ENCODE measurements at regions not wholly inside any gene's neighbourhood (a gene's known extent, or its start where the extent isn't known, plus 50 kb on each side); places are given as distances from the start of the nearest gene placed in this dataset.

GRCh38 chr22:27302501-27302900, 499.1 kb downstream of the MN1 start:
- no peaks in the 10 kb centered on the region for H3K79me2 ChIP-seq (ENCODE audit: insufficient read depth, low read length)
- no peaks in the 10 kb centered on the region for H4K20me1 ChIP-seq (ENCODE audit: insufficient read depth, low read length)
- no peaks in the 10 kb centered on the region for H3F3A ChIP-seq (ENCODE audit: insufficient read depth, low read length)
- no peaks in the 10 kb centered on the region for H3K27me3 ChIP-seq (ENCODE audit: insufficient read depth, low read length)
- H3K9ac ChIP-seq (ENCODE audit: low read length) = no peak overlapping the region
- TF ChIP-seq EZH2 (IDR thresholded peaks at IDR 0.05; ENCODE audit: borderline replicate concordance, low read length) = no peak
- no peak overlapping the region for H3K4me2 ChIP-seq (ENCODE audit: low read length)
- H3K9me2 ChIP-seq (ENCODE audit: low read depth, low read length) = no peaks in the 10 kb centered on the region
- H3K36me3 ChIP-seq (ENCODE audit: insufficient read depth, low read length) = no peaks in the 10 kb centered on the region
- no peak overlapping the region for H3K27ac ChIP-seq (ENCODE audit: low read depth, low read length, poor library complexity, severe bottlenecking)
- H3K9me3 ChIP-seq (ENCODE audit: low read length) = no peaks in the 10 kb centered on the region
- no peak overlapping the region for H2AFZ ChIP-seq (ENCODE audit: low read length)
- no peak overlapping the region for H3K4me3 ChIP-seq (ENCODE audit: low read depth, low read length, poor library complexity, severe bottlenecking)
- H3K4me1 ChIP-seq (ENCODE audit: insufficient read depth, low read length, severe bottlenecking) = no peaks in the 10 kb centered on the region

DNA sequence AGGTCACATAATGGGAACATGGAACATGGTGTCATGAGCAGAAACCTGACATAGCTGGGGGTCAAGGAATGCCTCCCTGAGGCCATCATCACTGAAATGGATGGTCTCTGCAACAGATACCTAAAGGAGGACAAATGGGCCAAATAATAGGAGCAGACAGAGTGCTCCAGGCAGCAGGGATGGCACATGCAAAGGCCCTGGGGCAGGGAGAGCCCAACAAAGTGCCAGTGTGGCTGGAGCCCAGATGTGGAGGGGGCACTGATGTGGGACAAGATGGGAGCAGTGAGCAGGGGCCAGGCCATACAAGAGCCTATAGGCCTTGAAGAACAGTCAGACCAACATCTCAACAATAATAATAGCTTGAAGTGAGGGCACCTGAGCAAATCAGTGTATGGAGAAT, 497.8 kb downstream of the MN1 start:
- Histone ChIP-seq H2AFZ (ENCODE audit: low read length) (no peak overlapping the region), H3K27ac (ENCODE audit: low read depth, low read length, poor library complexity, severe bottlenecking) (no peak overlapping the region), H3K9ac (ENCODE audit: low read length) (no peak overlapping the region), H3K9me2 (ENCODE audit: low read depth, low read length) (no peaks in the 10 kb centered on the region), H4K20me1 (ENCODE audit: insufficient read depth, low read length) (no peaks in the 10 kb centered on the region), H3K36me3 (ENCODE audit: insufficient read depth, low read length) (no peaks in the 10 kb centered on the region), H3K79me2 (ENCODE audit: insufficient read depth, low read length) (no peaks in the 10 kb centered on the region), H3K9me3 (ENCODE audit: low read length) (no peaks in the 10 kb centered on the region), H3K27me3 (ENCODE audit: insufficient read depth, low read length) (no peaks in the 10 kb centered on the region), H3K4me2 (ENCODE audit: low read length) (no peak overlapping the region), H3K4me3 (ENCODE audit: low read depth, low read length, poor library complexity, severe bottlenecking) (no peak overlapping the region), H3F3A (ENCODE audit: insufficient read depth, low read length) (no peaks in the 10 kb centered on the region), H3K4me1 (ENCODE audit: insufficient read depth, low read length, severe bottlenecking) (no peaks in the 10 kb centered on the region)
- TF ChIP-seq CTCF (IDR thresholded peaks at IDR 0.05; ENCODE audit: low read length) (no peak), EZH2 (IDR thresholded peaks at IDR 0.05; ENCODE audit: borderline replicate concordance, low read length) (no peak)

DNA sequence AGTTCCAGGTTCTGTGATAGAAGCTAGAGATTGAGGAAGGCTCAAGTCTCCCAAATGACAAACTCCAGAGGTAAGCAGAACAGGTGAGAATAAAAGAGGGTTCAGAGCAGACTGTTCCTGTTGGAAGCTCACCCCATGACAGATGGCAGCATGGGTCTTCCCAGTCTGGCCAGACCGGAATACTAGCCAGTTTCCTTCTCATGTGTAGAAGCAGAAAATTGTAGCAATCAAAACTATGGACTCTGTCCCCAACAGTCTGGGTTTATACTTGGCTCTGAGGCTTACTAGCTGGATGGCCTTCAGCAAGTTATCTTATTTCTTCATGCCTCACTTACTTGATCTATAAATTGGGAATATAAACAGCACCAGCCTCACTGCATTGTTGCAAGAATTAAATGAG, 494.8 kb downstream of the MN1 start:
- H3K27ac ChIP-seq (ENCODE audit: low read depth, low read length, poor library complexity, severe bottlenecking) = no peak overlapping the region
- no peak overlapping the region for H2AFZ ChIP-seq (ENCODE audit: low read length)
- no peaks in the 10 kb centered on the region for H3K36me3 ChIP-seq (ENCODE audit: insufficient read depth, low read length)
- no peak overlapping the region for H3K9ac ChIP-seq (ENCODE audit: low read length)
- no peak overlapping the region for H3K4me2 ChIP-seq (ENCODE audit: low read length)
- no peaks in the 10 kb centered on the region for H4K20me1 ChIP-seq (ENCODE audit: insufficient read depth, low read length)
- H3K79me2 ChIP-seq (ENCODE audit: insufficient read depth, low read length) = no peaks in the 10 kb centered on the region
- no peak overlapping the region for H3K4me3 ChIP-seq (ENCODE audit: low read depth, low read length, poor library complexity, severe bottlenecking)
- no peaks in the 10 kb centered on the region for H3K4me1 ChIP-seq (ENCODE audit: insufficient read depth, low read length, severe bottlenecking)
- no peaks in the 10 kb centered on the region for H3F3A ChIP-seq (ENCODE audit: insufficient read depth, low read length)
- no peak for TF ChIP-seq CTCF (IDR thresholded peaks at IDR 0.05; ENCODE audit: low read length)
- TF ChIP-seq EZH2 (IDR thresholded peaks at IDR 0.05; ENCODE audit: borderline replicate concordance, low read length) = no peak
- no peaks in the 10 kb centered on the region for H3K27me3 ChIP-seq (ENCODE audit: insufficient read depth, low read length)
- no peaks in the 10 kb centered on the region for H3K9me3 ChIP-seq (ENCODE audit: low read length)
- H3K9me2 ChIP-seq (ENCODE audit: low read depth, low read length) = no peaks in the 10 kb centered on the region

- no peaks in the 10 kb centered on the region for H3F3A ChIP-seq (ENCODE audit: insufficient read depth, low read length)
- TF ChIP-seq CTCF (IDR thresholded peaks at IDR 0.05; ENCODE audit: low read length) (no peak), EZH2 (IDR thresholded peaks at IDR 0.05; ENCODE audit: borderline replicate concordance, low read length) (no peak)
- H2AFZ ChIP-seq (ENCODE audit: low read length) = no peak overlapping the region
- H3K4me3 ChIP-seq (ENCODE audit: low read depth, low read length, poor library complexity, severe bottlenecking) = no peak overlapping the region
- H3K9me2 ChIP-seq (ENCODE audit: low read depth, low read length) = no peaks in the 10 kb centered on the region
- no peak overlapping the region for H3K4me2 ChIP-seq (ENCODE audit: low read length)
- H3K27ac ChIP-seq (ENCODE audit: low read depth, low read length, poor library complexity, severe bottlenecking) = no peak overlapping the region
- no peaks in the 10 kb centered on the region for H3K36me3 ChIP-seq (ENCODE audit: insufficient read depth, low read length)
- H3K27me3 ChIP-seq (ENCODE audit: insufficient read depth, low read length) = no peaks in the 10 kb centered on the region
- no peaks in the 10 kb centered on the region for H3K9me3 ChIP-seq (ENCODE audit: low read length)
- H4K20me1 ChIP-seq (ENCODE audit: insufficient read depth, low read length) = no peaks in the 10 kb centered on the region
- H3K9ac ChIP-seq (ENCODE audit: low read length) = no peak overlapping the region
- no peaks in the 10 kb centered on the region for H3K4me1 ChIP-seq (ENCODE audit: insufficient read depth, low read length, severe bottlenecking)
- no peaks in the 10 kb centered on the region for H3K79me2 ChIP-seq (ENCODE audit: insufficient read depth, low read length)
Observed at GRCh38 chr22:27307545-27308247, 493.9 kb downstream of the MN1 start.

Measured in OCI-LY1 (cell line).